HG03139 (cell line): ENCODE measurements at regions not wholly inside any gene's neighbourhood (a gene's known extent, or its start where the extent isn't known, plus 50 kb on each side); places are given as distances from the start of the nearest gene placed in this dataset.
"Not testable (repeated sequence)": the region's sequence is repeated elsewhere in the genome, so short reads cannot be mapped to it uniquely, and the experiment has no call there.

Source experiments
- ATAC-seq: cut with Tn5 transposase; IDR thresholded peaks from one replicate; pipeline ENCODE4 v1.9.1; 2021; ENCODE audit not compliant: unreplicated experiment

DNA sequence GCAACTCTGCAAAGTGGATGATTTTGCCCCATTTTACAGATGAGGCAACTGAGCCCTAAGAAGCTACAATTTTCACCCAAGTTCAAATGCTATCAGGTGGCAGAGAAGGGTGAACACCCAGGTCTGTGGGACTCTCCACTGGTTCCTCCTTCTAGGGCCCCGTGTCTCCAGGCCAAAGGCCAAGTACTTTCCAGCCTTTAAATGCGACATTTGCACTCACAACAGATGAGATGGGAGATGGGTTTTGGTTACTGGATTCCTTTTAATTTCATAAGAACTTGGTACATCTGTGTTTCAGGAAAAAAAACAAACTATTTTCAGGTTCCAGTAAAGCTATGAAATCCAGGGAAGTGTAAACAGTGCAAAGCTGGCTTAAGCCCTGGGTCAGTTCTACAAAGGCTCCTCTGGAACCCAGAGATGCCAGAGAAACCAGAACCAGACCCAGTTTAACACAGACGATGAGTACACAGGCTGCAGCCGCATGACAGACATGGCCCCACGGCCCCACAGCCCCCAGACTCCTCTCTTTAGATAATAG lies 361.7 kb downstream of the ANAPC1 start:
- ATAC-seq, result no peak

DNA sequence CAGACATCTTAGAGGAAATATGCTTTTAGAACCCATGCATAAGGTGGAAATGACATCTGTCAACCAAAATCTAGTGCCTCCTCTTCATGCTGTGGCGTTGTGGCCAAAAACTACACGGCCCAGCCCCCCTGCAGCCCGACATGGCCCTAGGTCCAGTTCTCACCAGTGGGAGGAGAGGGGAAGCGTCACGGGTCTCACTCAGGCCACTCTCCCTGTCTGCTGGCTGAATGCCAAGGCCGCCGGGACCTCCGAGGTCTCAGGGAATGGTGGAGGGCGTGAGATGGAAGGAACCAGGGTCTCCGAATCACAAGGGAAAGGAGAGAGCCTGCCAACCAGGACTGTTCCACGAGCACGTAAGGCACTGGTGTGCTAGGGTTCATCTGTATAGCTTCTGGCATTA lies 361.0 kb downstream of the ANAPC1 start:
- ATAC-seq, result no peak

DNA sequence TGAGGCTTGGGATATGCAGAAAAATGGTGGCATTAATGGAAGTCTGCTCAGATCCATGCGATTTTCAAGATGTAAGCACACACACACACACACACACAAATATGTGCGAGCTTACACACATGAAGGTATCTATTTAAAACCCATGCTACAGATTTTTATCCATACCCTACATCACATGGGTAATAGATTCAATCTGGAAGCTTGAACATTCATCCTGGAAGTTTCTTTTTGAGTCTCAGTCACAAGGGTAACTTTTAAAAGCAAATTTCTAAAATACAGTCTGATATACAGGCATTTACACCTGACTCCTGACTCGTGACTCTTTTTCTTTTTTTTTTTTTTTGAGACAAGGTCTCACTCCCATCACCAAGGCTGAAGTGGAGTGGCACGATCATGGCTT lies 359.0 kb downstream of the ANAPC1 start:
- ATAC-seq, result not testable (repeated sequence)

DNA sequence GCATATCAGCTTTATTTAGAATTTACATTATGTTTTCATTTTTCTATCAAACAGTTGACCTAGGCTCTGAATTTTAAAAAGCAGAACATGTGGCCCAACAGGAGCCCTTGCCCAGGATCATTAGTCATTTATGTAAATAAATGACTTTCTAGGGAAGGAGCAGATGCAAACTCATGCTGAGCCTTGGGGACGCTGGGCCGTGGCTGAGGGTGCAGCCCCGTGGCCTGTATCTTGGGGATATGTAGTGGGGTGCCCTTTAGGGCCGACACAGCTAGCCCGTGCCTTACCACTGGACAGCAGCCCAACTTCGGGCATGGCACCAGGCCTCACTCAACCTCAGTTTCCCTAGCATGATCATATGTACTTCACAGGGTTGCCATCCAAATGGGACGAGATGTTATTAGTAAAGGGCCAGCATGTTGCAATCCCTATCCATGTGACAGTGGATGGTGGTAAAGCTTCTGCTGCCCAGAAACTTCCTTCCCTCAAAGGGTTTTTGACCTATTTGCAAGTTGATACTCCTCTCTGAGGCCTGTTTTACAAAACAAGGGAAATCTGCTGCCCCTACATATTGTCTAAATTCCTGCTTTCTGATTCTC lies 357.9 kb downstream of the ANAPC1 start:
- not testable (repeated sequence) for ATAC-seq

DNA sequence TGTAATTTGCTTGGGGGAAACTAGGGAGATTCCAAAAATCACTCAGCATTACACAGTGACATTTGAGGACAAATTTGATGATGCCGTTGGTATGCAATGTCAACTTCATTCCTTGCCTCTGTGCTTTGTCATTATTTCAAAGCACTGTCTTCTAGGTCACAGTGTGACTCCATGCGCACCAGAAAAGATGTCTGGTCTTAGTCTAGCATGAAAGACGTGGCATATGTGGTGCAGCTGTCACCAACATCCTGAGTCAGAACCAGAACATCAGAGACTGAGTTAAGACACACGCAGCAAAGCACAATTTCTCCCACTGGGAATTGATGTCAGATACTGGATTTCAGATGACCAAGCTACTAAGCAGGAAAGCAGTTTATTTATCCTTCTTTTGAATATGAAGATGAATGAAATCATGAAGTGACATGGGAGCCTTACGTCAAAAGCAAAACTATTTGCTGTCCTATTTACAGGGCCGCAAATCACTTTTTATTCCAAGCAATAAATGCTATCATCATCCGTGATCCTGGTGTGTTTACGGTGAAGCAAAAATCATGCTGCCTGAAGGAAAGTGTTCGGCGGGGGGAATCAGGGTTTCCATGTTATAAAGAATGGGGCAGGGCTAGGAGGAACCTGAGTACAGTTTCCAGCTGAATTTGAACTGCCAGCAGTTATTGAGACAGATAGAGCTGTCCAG lies 356.1 kb downstream of the ANAPC1 start:
- ATAC-seq, result not testable (repeated sequence)

DNA sequence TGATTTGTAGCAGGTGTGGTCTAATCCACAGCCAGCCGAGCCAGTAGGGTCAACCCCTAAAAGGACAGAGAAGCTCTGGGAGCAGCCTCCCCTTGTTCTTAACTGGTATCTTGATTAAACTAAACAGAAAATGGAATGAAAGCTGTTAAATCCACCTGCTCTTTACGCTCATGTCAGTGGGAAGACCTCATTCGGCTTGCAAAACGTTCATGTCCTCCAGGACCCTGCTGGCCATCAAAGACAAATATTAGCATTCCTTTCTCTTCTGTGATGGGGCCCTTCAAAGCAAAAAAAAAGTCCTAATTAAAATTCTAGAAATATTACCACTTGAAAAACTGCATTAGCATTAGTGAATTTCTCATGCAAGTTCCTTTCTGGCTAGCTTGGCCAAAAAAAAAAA lies 355.0 kb downstream of the ANAPC1 start:
- not testable (repeated sequence) for ATAC-seq

DNA sequence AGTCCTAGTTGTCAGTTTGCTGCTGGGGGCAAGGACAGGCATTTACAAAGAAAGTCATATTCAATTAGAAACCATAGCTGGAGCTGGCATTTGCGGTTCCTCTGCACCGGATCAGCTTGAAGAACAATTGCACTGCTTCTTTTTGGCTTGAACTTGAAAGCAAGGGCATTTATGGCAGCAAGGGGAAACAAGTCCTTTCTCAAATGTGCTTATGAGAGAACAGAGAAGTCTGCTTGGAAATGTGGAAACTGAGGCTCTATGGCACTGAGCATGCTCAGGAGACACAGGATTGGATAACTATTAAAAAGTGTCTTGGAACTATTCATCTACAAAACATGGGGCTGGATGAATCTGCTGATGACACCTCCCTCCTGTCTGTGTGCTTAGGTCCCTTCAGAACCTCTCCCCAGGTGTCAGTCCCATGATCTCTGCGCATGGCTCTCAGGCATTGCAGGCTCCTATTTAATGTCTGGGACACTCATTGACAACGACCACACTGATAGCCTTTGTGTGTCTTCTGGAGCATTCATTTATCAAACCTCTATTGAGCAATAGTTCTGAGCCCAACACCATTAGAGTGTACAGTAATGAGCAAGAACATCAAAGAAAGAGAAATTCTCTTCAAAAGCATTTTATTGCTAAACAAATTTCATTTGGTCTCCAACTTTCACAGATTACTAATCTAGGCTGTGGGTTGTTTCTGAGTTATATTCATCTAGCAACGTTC lies 353.6 kb downstream of the ANAPC1 start:
- not testable (repeated sequence) for ATAC-seq

DNA sequence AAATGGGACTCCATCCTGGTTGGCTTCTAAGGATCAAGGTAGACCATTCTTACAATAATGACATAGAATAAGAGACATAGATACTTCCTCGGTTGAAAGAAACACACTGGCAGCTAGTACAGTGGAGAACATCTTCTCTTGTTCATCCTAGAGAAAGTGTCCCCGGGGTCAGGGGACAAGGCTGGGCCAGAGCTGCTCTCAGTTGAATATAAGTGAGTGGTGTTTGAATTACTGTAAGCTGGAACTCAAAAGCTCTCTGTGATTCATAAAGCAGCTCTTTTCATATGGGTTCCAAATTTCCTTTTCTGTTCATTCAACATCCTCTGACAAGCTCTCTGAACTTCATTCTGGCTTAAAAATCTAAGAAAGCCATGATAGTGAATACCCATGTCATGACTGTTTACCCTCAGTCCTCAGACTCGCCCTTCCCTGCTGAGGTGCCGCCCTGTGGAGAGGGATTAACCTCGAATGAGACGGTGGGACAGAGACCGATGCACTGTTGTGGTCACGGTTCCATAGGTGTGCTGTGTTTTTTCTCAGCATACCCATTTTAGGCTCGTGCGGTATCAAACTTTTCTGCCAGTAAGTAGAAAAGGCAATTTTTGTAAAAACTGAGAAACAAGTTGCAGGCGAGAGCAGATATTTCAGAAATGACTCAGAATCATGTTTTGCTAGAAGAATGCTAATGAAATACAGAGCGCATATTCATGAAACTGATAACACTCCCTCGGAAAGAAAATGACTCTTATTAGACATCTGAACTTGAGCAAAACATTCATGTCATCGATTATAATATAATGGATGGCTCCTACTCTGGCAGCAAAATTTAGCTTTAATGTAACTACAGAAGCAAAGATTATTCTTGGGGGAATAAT lies 351.1 kb downstream of the ANAPC1 start:
- not testable (repeated sequence) for ATAC-seq

DNA sequence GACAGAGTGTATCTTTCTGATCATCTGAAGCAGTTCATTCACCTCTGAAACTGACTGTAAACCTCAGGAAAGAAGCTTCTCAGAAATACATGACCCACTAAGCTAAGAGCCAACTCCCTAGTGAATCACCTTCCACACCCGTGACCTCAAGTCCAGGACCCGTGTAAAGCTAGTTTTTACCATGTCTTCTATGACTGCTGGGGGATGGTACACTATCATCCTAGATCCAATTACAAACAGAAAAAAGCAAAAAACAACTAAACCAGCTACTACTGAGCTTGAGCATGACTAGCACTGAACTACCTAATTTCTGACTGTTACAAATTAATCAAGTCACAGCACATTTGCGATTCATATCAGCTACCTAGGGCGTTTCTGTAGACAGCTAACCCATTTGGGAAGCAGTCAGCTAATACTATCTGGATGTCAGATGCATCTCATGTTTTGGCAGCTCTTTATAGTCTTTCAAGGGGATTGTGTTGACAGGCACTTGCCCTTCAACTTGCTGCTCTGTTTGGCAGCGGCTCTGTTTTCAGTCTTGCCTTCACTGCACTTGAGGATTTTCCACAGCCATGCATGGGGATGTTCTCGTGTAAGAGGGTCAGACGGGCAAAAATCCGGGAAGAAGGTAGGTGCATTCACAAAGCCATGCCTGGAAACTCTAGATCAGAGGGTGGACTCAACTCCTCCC lies 350.3 kb downstream of the ANAPC1 start:
- ATAC-seq, result not testable (repeated sequence)

DNA sequence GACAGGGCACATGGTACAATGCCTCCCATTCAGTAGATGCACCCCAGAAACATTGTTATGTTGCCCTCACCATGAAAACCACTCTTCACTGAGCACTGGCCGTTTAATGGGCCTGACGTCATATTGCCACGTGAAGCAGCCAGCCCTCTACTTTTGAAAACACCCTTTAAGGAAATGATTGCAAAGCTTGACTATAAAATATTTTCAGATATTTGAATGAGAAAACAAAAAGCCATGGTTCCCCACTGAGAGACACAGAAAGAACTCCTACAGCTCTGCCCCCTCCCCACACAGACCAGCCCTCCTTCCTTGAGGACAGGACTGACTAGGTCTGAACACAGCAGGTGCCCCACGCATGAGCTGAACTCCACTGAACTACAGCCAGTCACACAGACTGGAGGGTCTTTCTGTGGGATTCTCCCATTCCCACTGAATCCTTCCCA lies 349.1 kb downstream of the ANAPC1 start:
- ATAC-seq, result no peak

DNA sequence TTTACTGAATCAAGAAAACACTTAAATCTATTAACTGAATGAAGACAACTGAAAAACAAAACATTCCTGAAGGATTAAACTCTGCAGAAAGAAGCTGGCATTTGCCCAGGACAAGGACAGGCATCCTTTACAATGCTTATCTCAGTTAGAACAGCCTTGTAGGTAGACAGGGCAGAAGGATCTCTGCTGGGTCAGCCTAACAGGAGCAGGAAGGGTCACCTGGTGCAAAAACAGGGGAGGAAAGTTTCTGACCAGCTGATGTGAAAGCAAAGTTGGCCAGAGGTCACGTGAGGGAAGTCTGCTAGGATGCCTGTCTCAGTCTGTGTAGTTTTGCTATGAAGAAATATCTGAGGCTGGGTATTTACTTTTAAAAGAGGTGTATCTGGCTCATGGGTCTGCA lies 348.6 kb downstream of the ANAPC1 start:
- ATAC-seq, result no peak

DNA sequence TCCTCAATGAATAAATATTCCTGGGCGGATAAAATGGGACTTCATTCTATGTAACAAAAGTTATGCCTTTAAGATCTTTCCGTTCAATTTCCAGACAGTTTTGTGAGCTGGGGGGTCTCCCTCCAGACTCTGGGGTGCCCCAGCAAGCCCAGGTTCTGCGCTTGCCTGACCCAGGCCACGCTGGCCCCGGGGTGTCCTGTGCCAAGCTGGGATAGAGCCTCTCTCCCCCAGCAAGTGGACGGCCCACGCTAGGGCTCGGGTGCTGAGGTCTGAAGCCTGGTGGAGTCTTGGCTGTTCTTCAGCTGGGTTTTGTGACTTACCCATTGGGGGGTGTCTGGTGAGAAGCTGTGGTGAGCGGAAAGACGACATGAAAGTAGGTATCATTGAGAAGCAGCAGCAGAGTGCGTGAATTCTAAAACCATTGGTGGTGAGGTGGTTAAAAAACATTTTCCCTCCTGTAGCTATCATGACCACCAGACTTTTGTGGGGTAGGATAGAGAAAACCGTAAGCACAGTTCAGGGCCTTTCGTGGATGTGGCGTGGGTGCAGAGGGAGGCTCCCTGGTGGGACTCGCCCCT lies 346.8 kb downstream of the ANAPC1 start:
- ATAC-seq, result no peak

DNA sequence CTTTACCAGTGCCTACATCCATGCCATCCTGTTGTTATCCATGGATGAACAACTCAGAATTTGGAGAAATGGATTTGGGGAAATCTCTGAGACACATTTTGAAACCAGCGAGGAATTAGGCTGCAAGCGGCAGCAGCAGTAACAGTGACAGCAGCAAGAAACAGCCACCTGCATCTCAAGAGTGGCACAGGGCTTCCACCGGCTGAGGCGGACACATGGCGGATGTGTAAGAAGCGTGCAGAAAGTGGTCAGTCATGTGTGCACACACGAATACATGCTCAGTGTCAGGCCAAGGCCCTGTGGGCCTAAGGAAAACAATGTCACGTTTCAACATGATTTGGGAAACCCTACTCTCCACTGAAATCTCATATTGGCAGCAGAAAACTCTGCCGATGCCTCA lies 344.0 kb downstream of the ANAPC1 start:
- not testable (repeated sequence) for ATAC-seq

DNA sequence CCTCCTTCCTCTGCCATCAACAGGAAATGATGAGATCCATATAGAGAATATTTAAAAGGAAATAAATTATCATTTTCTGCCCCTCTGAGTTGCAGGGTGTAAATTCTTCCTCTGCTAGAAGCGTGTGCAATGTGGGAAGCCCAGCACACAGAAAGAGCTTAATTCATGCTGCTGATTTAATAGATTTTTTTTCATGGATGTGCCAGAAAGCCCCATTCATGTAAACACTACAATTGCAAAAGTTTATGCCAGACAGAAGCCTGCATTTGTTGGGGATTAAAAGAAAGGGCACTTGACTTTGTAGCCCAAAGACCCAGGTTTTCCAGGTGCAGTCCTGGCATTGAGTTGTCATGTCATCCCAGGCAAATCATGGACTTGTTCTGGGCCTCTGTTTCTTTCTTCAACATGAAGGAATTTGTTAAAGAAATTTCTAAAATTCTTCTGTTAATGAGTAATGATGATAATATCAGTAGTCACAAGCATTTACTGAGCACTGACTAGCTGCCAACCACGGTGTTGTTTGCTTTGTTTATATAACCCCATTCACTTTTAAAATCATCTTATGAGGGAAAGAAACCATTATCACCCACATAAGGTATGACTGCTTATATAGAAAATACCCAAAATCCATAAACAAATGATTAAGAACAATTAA lies 341.7 kb downstream of the ANAPC1 start:
- not testable (repeated sequence) for ATAC-seq

DNA sequence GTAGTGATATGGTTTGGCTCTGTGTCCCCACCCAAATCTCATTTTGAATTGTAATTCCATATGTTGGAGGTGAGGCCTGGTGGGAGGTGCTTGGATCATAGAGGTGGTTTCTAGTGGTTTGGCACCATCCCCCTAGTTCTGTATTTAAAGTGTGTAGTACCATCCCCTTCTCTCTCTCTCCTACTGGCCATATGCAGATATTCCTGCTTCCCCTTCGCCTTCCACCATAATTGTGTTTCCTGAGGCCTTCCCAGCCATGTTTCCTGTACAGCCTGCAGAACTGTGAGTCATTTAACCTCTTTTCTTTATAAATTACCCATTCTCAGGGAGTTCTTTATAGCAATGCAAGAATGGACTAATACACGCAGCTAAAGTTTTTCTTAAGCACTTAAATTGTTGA lies 340.0 kb downstream of the ANAPC1 start:
- ATAC-seq, result not testable (repeated sequence)

DNA sequence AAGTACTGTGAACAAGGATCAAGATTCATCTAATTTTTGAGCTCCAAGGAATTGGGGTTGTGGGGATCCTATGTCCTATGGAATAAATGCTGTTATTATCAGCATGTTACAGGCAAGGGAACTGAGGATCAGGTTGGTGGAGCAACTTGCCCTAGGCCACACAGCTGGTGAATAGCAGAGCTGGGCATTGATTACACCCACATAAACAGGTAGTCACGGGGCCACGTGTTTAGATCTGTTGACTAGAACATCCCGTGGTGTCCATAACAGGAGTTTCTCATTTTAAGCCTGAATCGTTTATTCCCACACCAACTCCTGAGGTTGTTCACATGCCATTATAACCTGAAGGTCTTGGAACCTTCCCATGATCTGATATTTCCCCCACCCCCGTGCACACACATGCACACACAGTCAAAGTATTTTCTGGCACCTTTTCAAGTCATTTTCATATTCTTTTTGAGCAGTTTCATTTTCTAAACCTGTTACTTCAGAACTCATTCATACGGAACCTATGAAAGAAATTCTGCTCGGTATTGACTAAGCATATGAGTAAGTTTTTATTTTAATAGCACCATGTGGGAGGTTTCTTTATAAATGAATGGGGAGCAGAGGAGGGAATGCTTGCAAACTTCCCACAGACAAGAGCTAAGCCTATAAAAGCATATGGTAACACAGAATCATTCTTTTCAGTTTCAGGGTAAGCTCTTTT lies 338.1 kb downstream of the ANAPC1 start:
- ATAC-seq, result not testable (repeated sequence)

DNA sequence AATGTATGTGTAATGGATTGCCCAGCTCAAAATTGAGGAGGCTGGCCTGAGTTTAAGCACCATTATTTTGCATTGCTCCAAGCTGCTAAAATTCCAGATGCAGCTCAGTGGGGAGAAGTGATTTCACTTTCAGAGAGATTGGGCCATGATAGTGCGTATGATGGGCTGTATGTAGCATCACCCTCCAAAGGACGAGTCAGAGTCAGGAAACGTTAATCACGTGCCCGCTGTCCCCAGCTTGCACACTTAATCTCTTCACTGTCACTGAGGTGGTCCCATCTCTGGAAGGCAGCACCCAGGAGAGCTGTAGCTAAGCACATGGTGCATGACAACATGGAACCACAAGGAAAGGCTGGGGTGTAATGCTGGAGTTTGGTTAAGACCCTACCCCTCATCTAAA lies 337.4 kb downstream of the ANAPC1 start:
- ATAC-seq, result not testable (repeated sequence)

DNA sequence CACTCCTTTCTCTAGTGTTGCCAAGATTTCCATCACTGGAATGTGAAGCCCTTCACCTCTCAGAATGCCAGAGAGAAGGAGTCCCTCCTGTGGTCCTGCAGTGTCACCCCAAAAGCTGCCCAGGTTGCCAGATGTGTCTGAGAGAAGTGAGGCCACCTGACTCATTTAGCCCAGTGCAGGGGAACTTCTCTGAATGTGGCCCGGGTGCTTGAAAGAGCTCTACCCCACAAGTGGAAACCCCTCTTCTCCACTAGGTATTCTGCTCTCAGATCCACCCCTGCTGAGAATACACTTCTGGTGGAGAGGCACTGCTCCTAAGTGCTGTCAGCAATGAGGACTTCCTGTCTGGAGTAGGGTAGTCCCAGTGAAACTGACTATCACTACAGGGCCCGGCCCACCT lies 334.8 kb downstream of the ANAPC1 start:
- ATAC-seq, result not testable (repeated sequence)

DNA sequence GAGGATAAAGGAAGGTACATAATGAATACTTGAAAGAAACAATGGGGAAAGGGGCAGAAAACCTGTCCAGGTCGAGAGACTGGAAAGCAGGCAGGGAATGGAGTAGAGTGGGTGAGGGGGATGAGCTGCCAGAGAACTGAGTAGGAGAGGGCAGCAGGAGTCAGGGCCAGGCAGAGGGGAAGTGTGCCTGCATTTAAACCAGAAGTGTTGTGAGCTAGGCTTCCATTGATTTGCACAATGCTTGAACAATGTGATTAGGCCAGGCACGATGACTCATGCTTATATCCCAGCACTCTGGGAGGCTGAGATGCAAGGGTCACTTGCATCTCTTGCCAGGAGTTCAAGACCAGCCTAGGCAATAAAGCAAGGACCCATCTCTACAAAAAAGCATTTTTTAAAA lies 332.6 kb downstream of the ANAPC1 start:
- ATAC-seq, result not testable (repeated sequence)
